Parathyroid adenoma (tissue), 2 donors: ENCODE measurements at regions not wholly inside any gene's neighbourhood (a gene's known extent, or its start where the extent isn't known, plus 50 kb on each side); places are given as distances from the start of the nearest gene placed in this dataset.

Source experiments
- H2AFZ ChIP-seq: fragments of 300-600 bp; sonication (generic); one replicate; pipeline ENCODE4 v1.7.0; 2017; ENCODE audit warnings: antibody characterized with exemption, mild to moderate bottlenecking
- H3K27ac ChIP-seq: fragments of 300-600 bp; sonication (generic); one replicate; pipeline ENCODE4 v1.7.0; 2017
- H3K27me3 ChIP-seq: fragments of 300-600 bp; sonication (generic); one replicate; pipeline ENCODE4 v1.7.0; 2017; ENCODE audit warnings: low read length; ENCODE audit not compliant: control insufficient read depth, insufficient read depth
- H3K36me3 ChIP-seq: fragments of 300-600 bp; sonication (generic); one replicate; pipeline ENCODE4 v1.7.0; 2017; ENCODE audit warnings: low read length; ENCODE audit not compliant: control insufficient read depth, insufficient read depth
- H3K4me1 ChIP-seq: fragments of 300-600 bp; sonication (generic); one replicate; pipeline ENCODE4 v1.7.0; 2017; ENCODE audit warnings: control low read depth
- H3K4me2 ChIP-seq: fragments of 300-600 bp; sonication (generic); one replicate; pipeline ENCODE4 v1.7.0; 2017; ENCODE audit warnings: low read length
- H3K4me3 ChIP-seq: fragments of 300-600 bp; sonication (generic); one replicate; pipeline ENCODE4 v1.7.0; 2017; ENCODE audit warnings: low read depth, low read length
- H3K79me2 ChIP-seq: fragments of 300-600 bp; sonication (generic); one replicate; pipeline ENCODE4 v1.7.0; 2017; ENCODE audit warnings: control low read depth
- H3K9ac ChIP-seq: fragments of 300-600 bp; sonication (generic); one replicate; pipeline ENCODE4 v1.7.0; 2017; ENCODE audit warnings: mild to moderate bottlenecking
- H3K9me3 ChIP-seq: fragments of 300-600 bp; sonication (generic); one replicate; pipeline ENCODE4 v1.7.0; 2017; ENCODE audit warnings: low read length; ENCODE audit not compliant: control insufficient read depth
- CTCF ChIP-seq: fragments of 300-600 bp; sonication (generic); IDR thresholded peaks from one replicate; pipeline ENCODE4 v1.7.0; 2017; ENCODE audit warnings: antibody characterized with exemption, mild to moderate bottlenecking
- donor health status: primary hyperparathyroidism.

GRCh38 chr1:56050911-56051310 is 528.5 kb downstream of the PLPP3 start:
- H2AFZ ChIP-seq = no peak overlapping the region
- no peak for TF ChIP-seq CTCF

GRCh38 chr1:56045477-56045876 is 533.9 kb downstream of the PLPP3 start:
- no peaks in the 10 kb centered on the region for H3K36me3 ChIP-seq
- no peak overlapping the region for H3K9ac ChIP-seq
- H3K79me2 ChIP-seq = no peaks in the 10 kb centered on the region
- H3K4me1 ChIP-seq = no peaks in the 10 kb centered on the region
- no peak overlapping the region for H3K4me3 ChIP-seq
- no peak overlapping the region for H3K27ac ChIP-seq
- H3K27me3 ChIP-seq = no peaks in the 10 kb centered on the region
- TF ChIP-seq CTCF = no peak
- H3K4me2 ChIP-seq = no peak overlapping the region
- no peaks in the 10 kb centered on the region for H3K9me3 ChIP-seq
- no peak overlapping the region for H2AFZ ChIP-seq

More at GRCh38 chr1:56050911-56051310, 528.5 kb downstream of the PLPP3 start:
- H3K9ac ChIP-seq = no peak overlapping the region
- H3K4me3 ChIP-seq = no peak overlapping the region
- no peaks in the 10 kb centered on the region for H3K4me1 ChIP-seq
- H3K27ac ChIP-seq = no peak overlapping the region
- no peaks in the 10 kb centered on the region for H3K36me3 ChIP-seq
- no peaks in the 10 kb centered on the region for H3K79me2 ChIP-seq
- H3K4me2 ChIP-seq = no peak overlapping the region
- no peaks in the 10 kb centered on the region for H3K27me3 ChIP-seq
- no peaks in the 10 kb centered on the region for H3K9me3 ChIP-seq

- Histone ChIP-seq H2AFZ (no peak overlapping the region), H3K4me3 (no peak overlapping the region), H3K9ac (no peak overlapping the region), H3K4me1 (no peaks in the 10 kb centered on the region), H3K27me3 (no peaks in the 10 kb centered on the region), H3K9me3 (no peaks in the 10 kb centered on the region), H3K27ac (no peak overlapping the region), H3K79me2 (no peaks in the 10 kb centered on the region), H3K36me3 (no peaks in the 10 kb centered on the region), H3K4me2 (no peak overlapping the region)
- TF ChIP-seq CTCF = no peak
Measured at GRCh38 chr1:56045062-56045461, 534.3 kb downstream of the PLPP3 start.

- Histone ChIP-seq H3K9me3 (no peaks in the 10 kb centered on the region), H3K27ac (no peak overlapping the region), H2AFZ (no peak overlapping the region), H3K27me3 (no peaks in the 10 kb centered on the region), H3K4me3 (no peak overlapping the region), H3K36me3 (no peaks in the 10 kb centered on the region), H3K4me1 (no peaks in the 10 kb centered on the region), H3K4me2 (no peak overlapping the region), H3K79me2 (no peaks in the 10 kb centered on the region), H3K9ac (no peak overlapping the region)
- no peak for TF ChIP-seq CTCF
Measured at GRCh38 chr1:56036479-56036878, 542.9 kb downstream of the PLPP3 start.

GRCh38 chr1:56034847-56035481 is 544.4 kb downstream of the PLPP3 start:
- Histone ChIP-seq H3K36me3 (no peaks in the 10 kb centered on the region), H3K4me3 (no peak overlapping the region), H3K27me3 (no peaks in the 10 kb centered on the region), H3K79me2 (no peaks in the 10 kb centered on the region), H3K9me3 (no peaks in the 10 kb centered on the region), H3K27ac (no peak overlapping the region), H3K4me2 (no peak overlapping the region), H2AFZ (no peak overlapping the region), H3K9ac (no peak overlapping the region), H3K4me1 (no peaks in the 10 kb centered on the region)
- TF ChIP-seq CTCF = no peak
